H9 (cell line): ENCODE measurements at regions not wholly inside any gene's neighbourhood (a gene's known extent, or its start where the extent isn't known, plus 50 kb on each side); places are given as distances from the start of the nearest gene placed in this dataset.

Experiments used
- DNase-seq: peaks from one replicate; pipeline ENCODE4 v3.0.0-alpha.2; 2017
- H2AFZ ChIP-seq: one replicate; pipeline ENCODE4 v1.6.1; 2013; ENCODE audit warnings: mild to moderate bottlenecking, low read length, control low read depth, moderate library complexity
- H2AK5ac ChIP-seq: 2 replicates; pipeline ENCODE4 v1.6.1; 2013; ENCODE audit warnings: low read length, control low read depth, mixed read lengths; ENCODE audit not compliant: insufficient read length
- H2BK120ac ChIP-seq: one replicate; pipeline ENCODE4 v1.6.1; 2013; ENCODE audit warnings: low read depth, mild to moderate bottlenecking, low read length, control low read depth, inconsistent platforms; ENCODE audit not compliant: poor library complexity, severe bottlenecking
- H2BK12ac ChIP-seq: 2 replicates; pipeline ENCODE4 v1.6.1; 2013; ENCODE audit warnings: low read length, control low read depth, mixed read lengths, low read depth; ENCODE audit not compliant: insufficient read length
- H2BK15ac ChIP-seq: 2 replicates; pipeline ENCODE4 v1.6.1; 2013; ENCODE audit warnings: low read depth, low read length, control low read depth
- H2BK20ac ChIP-seq: one replicate; pipeline ENCODE4 v1.6.1; 2013; ENCODE audit warnings: low read depth, mild to moderate bottlenecking, low read length, control low read depth, inconsistent platforms; ENCODE audit not compliant: poor library complexity, severe bottlenecking
- H2BK5ac ChIP-seq: 2 replicates; pipeline ENCODE4 v1.6.1; 2013; ENCODE audit warnings: low read length, control low read depth, mixed read lengths; ENCODE audit not compliant: insufficient read length
- H3K14ac ChIP-seq: 2 replicates; pipeline ENCODE4 v1.6.1; 2013; ENCODE audit warnings: low read length, control low read depth; ENCODE audit not compliant: insufficient read depth
- H3K18ac ChIP-seq: 2 replicates; pipeline ENCODE4 v1.6.1; 2013; ENCODE audit warnings: low read depth, mild to moderate bottlenecking, mixed read lengths, low read length, control low read depth; ENCODE audit not compliant: insufficient read length
- H3K23ac ChIP-seq: 2 replicates; pipeline ENCODE4 v1.6.1; 2013; ENCODE audit warnings: low read length, control low read depth, mixed read lengths, low read depth; ENCODE audit not compliant: insufficient read length
- H3K23me2 ChIP-seq: 2 replicates; pipeline ENCODE4 v1.6.1; 2013; ENCODE audit warnings: low read depth, mild to moderate bottlenecking, mixed read lengths, low read length, control low read depth; ENCODE audit not compliant: insufficient read length, poor library complexity, severe bottlenecking
- H3K27ac ChIP-seq: 2 replicates; pipeline ENCODE4 v1.5.1; 2013; ENCODE audit warnings: low read length, control low read depth, mixed read lengths, low read depth; ENCODE audit not compliant: insufficient read length
- H3K27me3 ChIP-seq: 2 replicates; pipeline ENCODE4 v1.6.1; 2013; ENCODE audit warnings: low read length, control low read depth, inconsistent platforms; ENCODE audit not compliant: insufficient read depth
- H3K4ac ChIP-seq: 2 replicates; pipeline ENCODE4 v1.6.1; 2013; ENCODE audit warnings: low read depth, mild to moderate bottlenecking, control low read depth, inconsistent platforms, low read length, moderate library complexity
- H3K4me1 ChIP-seq: 2 replicates; pipeline ENCODE4 v1.6.1; 2013; ENCODE audit warnings: low read length, control low read depth, inconsistent platforms; ENCODE audit not compliant: insufficient read depth
- H3K4me2 ChIP-seq: 2 replicates; pipeline ENCODE4 v1.6.1; 2013; ENCODE audit warnings: low read length, control low read depth, mixed read lengths; ENCODE audit not compliant: insufficient read length, insufficient read depth
- H3K56ac ChIP-seq: 2 replicates; pipeline ENCODE4 v1.6.1; 2013; ENCODE audit warnings: low read depth, mild to moderate bottlenecking, mixed read lengths, low read length, control low read depth; ENCODE audit not compliant: insufficient read length
- H3K79me1 ChIP-seq: 2 replicates; pipeline ENCODE4 v1.6.1; 2013; ENCODE audit warnings: low read depth, mild to moderate bottlenecking, moderate library complexity, low read length, control low read depth, inconsistent platforms; ENCODE audit not compliant: insufficient read depth, poor library complexity, severe bottlenecking
- H3K79me2 ChIP-seq: 2 replicates; pipeline ENCODE4 v1.6.1; 2013; ENCODE audit warnings: low read length, control low read depth, inconsistent platforms; ENCODE audit not compliant: insufficient read depth
- H3K9ac ChIP-seq: 2 replicates; pipeline ENCODE4 v1.6.1; 2013; ENCODE audit warnings: low read length, control low read depth, mixed read lengths; ENCODE audit not compliant: insufficient read length; ENCODE audit errors: extremely low read depth
- H3K9me3 ChIP-seq: one replicate; pipeline ENCODE4 v1.6.1; 2013; ENCODE audit warnings: low read depth, low read length, inconsistent platforms; ENCODE audit not compliant: control insufficient read depth
- H3T11ph ChIP-seq: one replicate; pipeline ENCODE4 v1.6.1; 2013; ENCODE audit warnings: mild to moderate bottlenecking, low read length, control low read depth, inconsistent platforms
- H4K20me1 ChIP-seq: one replicate; pipeline ENCODE4 v1.6.1; 2013; ENCODE audit not compliant: control insufficient read depth, insufficient read length, insufficient read depth
- H4K5ac ChIP-seq: 2 replicates; pipeline ENCODE4 v1.6.1; 2013; ENCODE audit warnings: low read depth, mild to moderate bottlenecking, mixed read lengths, low read length, control low read depth; ENCODE audit not compliant: insufficient read length
- H4K8ac ChIP-seq: replicated peaks from 2 replicates; pipeline ENCODE4 v1.6.1; 2013; ENCODE audit warnings: low read length, control low read depth, mixed read lengths, low read depth; ENCODE audit not compliant: insufficient read length
- H4K91ac ChIP-seq: 2 replicates; pipeline ENCODE4 v1.6.1; 2013; ENCODE audit warnings: low read depth, mild to moderate bottlenecking, moderate library complexity, mixed read lengths, low read length, control low read depth; ENCODE audit not compliant: insufficient read length
- H3K27ac Mint-ChIP-seq, 3 experiments: 2 replicates in 2 of 3; 3 replicates in 1 of 3; pipeline ENCODE4 v1.8.0; 2020 to 2021; ENCODE audit warnings: mixed read lengths in 3 of 3, mild to moderate bottlenecking in 1 of 3, moderate library complexity in 1 of 3
- H3K27me3 Mint-ChIP-seq: 2 replicates; pipeline ENCODE4 v1.8.0; 2021; ENCODE audit warnings: low read depth, mild to moderate bottlenecking, moderate library complexity, mixed read lengths
- H3K36me3 Mint-ChIP-seq, 3 experiments: 2 replicates in 2 of 3; 3 replicates in 1 of 3; pipeline ENCODE4 v1.8.0; 2020 to 2021; ENCODE audit warnings: low read depth in 3 of 3, mixed read lengths in 3 of 3; ENCODE audit not compliant: insufficient read depth in 1 of 3
- H3K4me1 Mint-ChIP-seq, 2 experiments: 2 replicates each; pipeline ENCODE4 v1.8.0; 2020; ENCODE audit warnings: mixed read lengths in 2 of 2
- H3K4me3 Mint-ChIP-seq, 2 experiments: 2 replicates in 1 of 2; 3 replicates in 1 of 2; pipeline ENCODE4 v1.8.0; 2020 to 2021; ENCODE audit warnings: mild to moderate bottlenecking in 2 of 2, mixed read lengths in 2 of 2, moderate library complexity in 1 of 2
- H3K9me3 Mint-ChIP-seq, 2 experiments: 2 replicates in 1 of 2; 3 replicates in 1 of 2; pipeline ENCODE4 v1.8.0; 2020; ENCODE audit warnings: mild to moderate bottlenecking in 2 of 2, mixed read lengths in 2 of 2, moderate library complexity in 1 of 2
- WGBS: extraction: QIAGEN DNeasy Blood & Tissue Kit; methylation state at CpG from one replicate; pipeline ENCODE4 v1.1.7; 2013; ENCODE audit warnings: missing lambda C conversion rate, low lambda C conversion rate, mixed read lengths; ENCODE audit not compliant: insufficient read length; ENCODE audit errors: extremely low coverage; 5-methylcytosine and 5-hydroxymethylcytosine counted together
- TF ChIP-seq, protein P1 (sequence below): fragments of 200-600 bp; sonication (generic); conservative IDR thresholded peaks from 3 replicates; pipeline ENCODE4 v1.8.0; 2021; ENCODE audit warnings: antibody characterized with exemption, mild to moderate bottlenecking

DNA sequence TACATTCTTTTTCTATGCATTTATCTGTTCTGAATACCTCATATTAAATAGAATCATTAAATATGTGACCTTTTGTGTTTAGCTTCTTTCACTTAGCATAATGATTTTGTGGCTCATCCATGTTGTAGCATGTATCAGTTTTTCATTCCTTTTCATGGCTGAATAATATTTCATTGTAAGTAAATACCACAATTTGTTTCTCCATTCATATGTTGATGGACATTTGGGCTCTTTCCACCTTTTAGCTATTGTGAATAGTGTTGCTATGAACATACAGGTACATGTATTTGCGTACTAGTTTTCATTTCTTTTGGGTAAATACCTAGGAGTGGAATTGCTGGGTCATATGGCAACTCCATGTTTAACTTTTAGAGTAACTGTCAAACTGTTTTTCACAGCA lies 85.1 kb downstream of the GNL3L start:
- H3K27ac Mint-ChIP-seq = no peak overlapping the region

More for the DNA sequence above, 85.1 kb downstream of the GNL3L start:
- no peaks in the 10 kb centered on the region for H3K4me1 ChIP-seq
- H2BK15ac ChIP-seq = no peak overlapping the region
- no peak overlapping the region for H4K91ac ChIP-seq
- Mint-ChIP-seq H3K4me3 (no peak overlapping the region; a peak in 1 of 5 replicates), H3K36me3 (peaks cover 18 to 29% (median 21%) of the 10 kb centered on the region in 3 experiments; a peak in 6 of 7 replicates), H3K4me1 (no peaks in the 10 kb centered on the region), H3K9me3 (peaks cover 68 to 75% of the 10 kb centered on the region in 2 experiments), H3K27me3 (no peaks in the 10 kb centered on the region)
- H2BK5ac ChIP-seq = no peak overlapping the region
- no peaks in the 10 kb centered on the region for H4K20me1 ChIP-seq
- H2BK20ac ChIP-seq = no peak overlapping the region
- no peak overlapping the region for H2BK12ac ChIP-seq
- no peaks in the 10 kb centered on the region for H3K79me1 ChIP-seq
- peaks cover 17% of the 10 kb centered on the region for H3K9me3 ChIP-seq
- no peaks in the 10 kb centered on the region for H3K79me2 ChIP-seq
- H4K5ac ChIP-seq = no peak overlapping the region
- no peak overlapping the region for H3K4ac ChIP-seq
- H3K27ac ChIP-seq = no peak overlapping the region
- no peak overlapping the region for H3K9ac ChIP-seq
- no peak overlapping the region for H2AK5ac ChIP-seq
- H3T11ph ChIP-seq = no peak overlapping the region
- H3K18ac ChIP-seq = no peak overlapping the region
- H3K27me3 ChIP-seq = no peaks in the 10 kb centered on the region
- H2AFZ ChIP-seq = no peak overlapping the region
- H3K23ac ChIP-seq = no peak overlapping the region
- H4K8ac ChIP-seq = no peak overlapping the region
- no peak overlapping the region for H3K14ac ChIP-seq
- H3K4me2 ChIP-seq = no peak overlapping the region
- no peaks in the 10 kb centered on the region for H3K23me2 ChIP-seq
- DNase-seq = no peak
- WGBS = no CpG with 5 or more reads among the region's 1 CpG
- TF ChIP-seq, protein P1, sequence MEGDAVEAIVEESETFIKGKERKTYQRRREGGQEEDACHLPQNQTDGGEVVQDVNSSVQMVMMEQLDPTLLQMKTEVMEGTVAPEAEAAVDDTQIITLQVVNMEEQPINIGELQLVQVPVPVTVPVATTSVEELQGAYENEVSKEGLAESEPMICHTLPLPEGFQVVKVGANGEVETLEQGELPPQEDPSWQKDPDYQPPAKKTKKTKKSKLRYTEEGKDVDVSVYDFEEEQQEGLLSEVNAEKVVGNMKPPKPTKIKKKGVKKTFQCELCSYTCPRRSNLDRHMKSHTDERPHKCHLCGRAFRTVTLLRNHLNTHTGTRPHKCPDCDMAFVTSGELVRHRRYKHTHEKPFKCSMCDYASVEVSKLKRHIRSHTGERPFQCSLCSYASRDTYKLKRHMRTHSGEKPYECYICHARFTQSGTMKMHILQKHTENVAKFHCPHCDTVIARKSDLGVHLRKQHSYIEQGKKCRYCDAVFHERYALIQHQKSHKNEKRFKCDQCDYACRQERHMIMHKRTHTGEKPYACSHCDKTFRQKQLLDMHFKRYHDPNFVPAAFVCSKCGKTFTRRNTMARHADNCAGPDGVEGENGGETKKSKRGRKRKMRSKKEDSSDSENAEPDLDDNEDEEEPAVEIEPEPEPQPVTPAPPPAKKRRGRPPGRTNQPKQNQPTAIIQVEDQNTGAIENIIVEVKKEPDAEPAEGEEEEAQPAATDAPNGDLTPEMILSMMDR = no peak
- H2BK120ac ChIP-seq = no peak overlapping the region
- no peak overlapping the region for H3K56ac ChIP-seq
